CD8-positive, alpha-beta memory T cell (primary cell): ENCODE measurements at regions not wholly inside any gene's neighbourhood (a gene's known extent, or its start where the extent isn't known, plus 50 kb on each side); places are given as distances from the start of the nearest gene placed in this dataset.
A peak's percentile ranks its signal among the peaks of the same experiment; 100 is the strongest.

Source experiments
- CTCF ChIA-PET: fragments of 350-600 bp; sonication (Branson Sonifier 250); formaldehyde crosslinking; loops from one replicate; lab custom pipeline; 2021; ENCODE audit warnings: antibody characterized with exemption; lab: Charles Lee
- POLR2A ChIA-PET: fragments of 350-600 bp; sonication (Branson Sonifier 250); formaldehyde crosslinking; loops from one replicate; lab custom pipeline; 2021; ENCODE audit warnings: antibody characterized with exemption; lab: Charles Lee
- DNase-seq, 5 donors: peaks; one replicate each; pipeline versions ENCODE4 v3.0.0 to v3.0.0-alpha.2; 2020 to 2022; ENCODE audit warnings: mixed read lengths in 1 of 5
- H3K27ac ChIP-seq: one replicate; pipeline ENCODE4 v1.7.0; 2013; ENCODE audit warnings: low read depth, mild to moderate bottlenecking, low read length, moderate library complexity
- H3K27me3 ChIP-seq: 2 replicates; pipeline ENCODE4 v1.7.0; 2013; ENCODE audit warnings: low read length, mild to moderate bottlenecking; ENCODE audit not compliant: insufficient read depth, poor library complexity, severe bottlenecking
- H3K36me3 ChIP-seq: 2 replicates; pipeline ENCODE4 v1.7.0; 2013; ENCODE audit warnings: mild to moderate bottlenecking, low read length, moderate library complexity; ENCODE audit not compliant: insufficient read depth
- H3K4me1 ChIP-seq: 2 replicates; pipeline ENCODE4 v1.7.0; 2013; ENCODE audit warnings: mild to moderate bottlenecking, low read length, moderate library complexity; ENCODE audit not compliant: insufficient read depth
- H3K4me3 ChIP-seq: 2 replicates; pipeline ENCODE4 v1.7.0; 2013; ENCODE audit warnings: mild to moderate bottlenecking, low read length
- H3K9me3 ChIP-seq: 2 replicates; pipeline ENCODE4 v1.7.0; 2013; ENCODE audit warnings: mild to moderate bottlenecking, low read length
- H3K27ac Mint-ChIP-seq, 8 donors: one replicate each; pipeline ENCODE4 v1.8.0; 2020 to 2021; ENCODE audit warnings: mixed read lengths in 8 of 8, mild to moderate bottlenecking in 6 of 8, inconsistent platforms in 3 of 8, moderate library complexity in 3 of 8
- H3K27me3 Mint-ChIP-seq, 2 donors: one replicate each; pipeline ENCODE4 v1.8.0; 2020 to 2021; ENCODE audit warnings: mixed read lengths in 2 of 2, mild to moderate bottlenecking in 1 of 2, moderate library complexity in 1 of 2
- H3K36me3 Mint-ChIP-seq, 3 donors: one replicate each; pipeline ENCODE4 v1.8.0; 2020 to 2021; ENCODE audit warnings: mixed read lengths in 3 of 3, inconsistent platforms in 1 of 3, mild to moderate bottlenecking in 1 of 3
- H3K4me1 Mint-ChIP-seq, 3 donors: one replicate each; pipeline ENCODE4 v1.8.0; 2020 to 2021; ENCODE audit warnings: mixed read lengths in 3 of 3, inconsistent platforms in 1 of 3, mild to moderate bottlenecking in 1 of 3
- H3K4me3 Mint-ChIP-seq, 7 donors: one replicate each; pipeline ENCODE4 v1.8.0; 2020 to 2021; ENCODE audit warnings: mixed read lengths in 7 of 7, mild to moderate bottlenecking in 6 of 7, moderate library complexity in 4 of 7, inconsistent platforms in 2 of 7
- H3K9me3 Mint-ChIP-seq, 5 donors: one replicate each; pipeline ENCODE4 v1.8.0; 2020 to 2022; ENCODE audit warnings: mixed read lengths in 5 of 5, mild to moderate bottlenecking in 3 of 5, moderate library complexity in 2 of 5, inconsistent platforms in 1 of 5

DNA sequence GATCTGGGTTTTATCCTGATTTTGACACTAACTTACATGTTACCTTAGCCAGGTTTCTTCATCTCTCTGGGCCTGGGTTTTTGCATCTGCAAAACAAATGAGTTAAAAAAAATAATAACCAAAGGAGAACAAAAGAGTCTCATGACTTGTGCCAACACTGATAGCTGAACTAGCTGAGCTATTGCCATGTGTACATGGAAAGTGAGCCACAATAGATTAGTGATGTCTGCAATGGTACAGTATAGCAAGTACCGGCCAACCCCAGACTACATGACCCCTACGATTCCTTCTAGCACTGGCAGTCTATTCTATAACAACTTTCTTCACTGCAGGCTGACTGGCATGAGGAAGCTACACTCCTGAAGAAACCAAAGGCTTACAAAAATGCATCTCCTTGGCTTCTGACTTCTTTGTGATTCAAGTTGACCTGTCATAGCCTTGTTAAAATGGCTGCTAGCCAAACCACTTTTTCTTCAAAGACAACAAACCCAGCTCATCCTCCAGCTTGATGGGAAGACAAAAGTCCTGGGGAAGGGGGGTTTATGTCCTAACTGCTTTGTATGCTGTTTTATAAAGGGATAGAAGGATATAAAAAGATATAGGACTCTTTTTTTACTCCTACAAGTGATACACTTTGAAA lies 123.7 kb downstream of the DAD1 start:
- Histone ChIP-seq H3K27ac (no peak overlapping the region), H3K9me3 (no peaks in the 10 kb centered on the region), H3K36me3 (no peaks in the 10 kb centered on the region), H3K27me3 (no peaks in the 10 kb centered on the region), H3K4me3 (no peak overlapping the region), H3K4me1 (no peaks in the 10 kb centered on the region)
- no peaks in the 10 kb centered on the region for H3K9me3 Mint-ChIP-seq
- no peak overlapping the region for H3K27ac Mint-ChIP-seq
- ChIA-PET POLR2A (no interaction called here), CTCF (no interaction called here)
- H3K4me3 Mint-ChIP-seq: no peak overlapping the region
- DNase-seq: no peak
- H3K36me3 Mint-ChIP-seq: no peaks in the 10 kb centered on the region
- no peaks in the 10 kb centered on the region for H3K27me3 Mint-ChIP-seq
- no peaks in the 10 kb centered on the region for H3K4me1 Mint-ChIP-seq

DNA sequence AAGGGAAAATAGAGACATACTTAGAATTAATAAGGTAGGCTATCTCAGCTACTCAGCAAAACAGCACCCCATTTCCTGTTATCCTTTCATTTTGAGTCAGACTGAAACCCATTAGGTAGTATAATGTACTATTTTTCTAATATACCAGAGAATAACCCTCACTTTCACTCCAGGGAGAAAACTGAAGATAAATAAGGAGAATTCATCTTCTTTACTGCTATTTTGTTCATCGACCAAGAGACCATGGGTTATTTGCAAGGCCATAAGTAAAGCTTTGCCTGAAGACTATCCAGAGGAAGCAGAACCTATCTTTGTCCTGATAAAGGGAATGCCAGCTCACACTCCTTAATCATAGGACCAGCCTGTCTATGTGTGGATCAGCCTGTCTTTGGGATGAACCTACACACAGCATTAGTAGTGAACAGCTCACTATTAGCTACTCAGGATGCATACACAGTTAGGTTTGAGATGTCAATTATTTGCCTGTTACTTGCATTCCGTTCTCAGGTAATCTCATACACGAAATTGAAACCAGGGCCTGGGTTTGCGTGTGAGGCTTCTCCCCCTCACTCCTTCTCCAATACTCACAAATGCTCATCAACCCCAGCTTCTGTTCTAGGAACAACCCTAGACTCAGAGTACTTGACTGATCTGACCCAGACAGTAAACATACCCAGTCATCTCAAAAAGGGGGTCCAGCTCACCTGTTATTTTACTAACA lies 124.4 kb downstream of the DAD1 start:
- H3K36me3 ChIP-seq: no peaks in the 10 kb centered on the region
- Mint-ChIP-seq H3K27ac (peak overlapping the region in 1 of 8 donors; percentile 10), H3K4me3 (no peak overlapping the region), H3K4me1 (no peaks in the 10 kb centered on the region), H3K27me3 (no peaks in the 10 kb centered on the region), H3K36me3 (no peaks in the 10 kb centered on the region), H3K9me3 (no peaks in the 10 kb centered on the region)
- DNase-seq: no peak
- H3K27ac ChIP-seq: no peak overlapping the region
- H3K4me3 ChIP-seq: no peak overlapping the region
- ChIA-PET CTCF (no interaction called here), POLR2A (no interaction called here)
- H3K4me1 ChIP-seq: no peaks in the 10 kb centered on the region
- H3K9me3 ChIP-seq: no peaks in the 10 kb centered on the region
- H3K27me3 ChIP-seq: no peaks in the 10 kb centered on the region

DNA sequence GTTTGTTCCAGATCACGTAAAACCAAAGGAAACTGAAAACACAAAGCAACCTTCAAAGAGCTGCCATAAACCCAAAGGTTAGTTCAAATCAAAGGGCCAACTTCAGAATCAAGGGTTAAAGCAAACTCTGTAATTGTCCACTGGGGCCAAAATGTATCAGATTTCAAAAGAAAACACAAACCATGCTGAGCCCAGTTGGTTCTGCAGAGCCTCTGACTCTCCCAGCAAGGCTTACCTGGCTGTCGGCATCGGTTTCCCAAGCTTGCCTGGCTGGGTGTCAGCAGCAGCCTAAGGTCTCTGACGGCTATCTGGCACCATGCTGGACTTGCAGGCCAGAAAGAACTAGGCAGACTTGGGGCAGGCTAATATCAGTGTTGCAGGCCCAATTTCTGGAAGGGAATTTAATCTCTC lies 125.3 kb downstream of the DAD1 start:
- CTCF ChIA-PET: no interaction called here
- POLR2A ChIA-PET: no interaction called here
- no peaks in the 10 kb centered on the region for H3K4me1 Mint-ChIP-seq
- no peaks in the 10 kb centered on the region for H3K9me3 ChIP-seq
- no peak overlapping the region for H3K27ac ChIP-seq
- DNase-seq: no peak
- no peaks in the 10 kb centered on the region for H3K36me3 ChIP-seq
- no peaks in the 10 kb centered on the region for H3K27me3 Mint-ChIP-seq
- peak overlapping the region in 1 of 8 donors; percentile 75 for H3K27ac Mint-ChIP-seq
- no peak overlapping the region for H3K4me3 ChIP-seq
- no peak overlapping the region for H3K4me3 Mint-ChIP-seq
- no peaks in the 10 kb centered on the region for H3K27me3 ChIP-seq
- no peaks in the 10 kb centered on the region for H3K36me3 Mint-ChIP-seq
- no peaks in the 10 kb centered on the region for H3K9me3 Mint-ChIP-seq
- H3K4me1 ChIP-seq: no peaks in the 10 kb centered on the region

DNA sequence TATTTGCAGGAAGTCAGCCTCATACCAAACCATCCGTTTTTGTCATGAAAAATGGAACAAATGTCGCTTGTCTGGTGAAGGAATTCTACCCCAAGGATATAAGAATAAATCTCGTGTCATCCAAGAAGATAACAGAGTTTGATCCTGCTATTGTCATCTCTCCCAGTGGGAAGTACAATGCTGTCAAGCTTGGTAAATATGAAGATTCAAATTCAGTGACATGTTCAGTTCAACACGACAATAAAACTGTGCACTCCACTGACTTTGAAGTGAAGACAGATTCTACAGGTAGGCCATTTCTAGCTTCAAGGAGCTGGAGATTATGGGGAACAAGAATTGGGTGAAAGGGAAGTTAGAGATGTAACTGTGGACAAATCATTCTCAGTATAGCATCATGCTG lies 126.1 kb downstream of the DAD1 start:
- H3K27me3 ChIP-seq: no peaks in the 10 kb centered on the region
- POLR2A ChIA-PET: no interaction called here

DNA sequence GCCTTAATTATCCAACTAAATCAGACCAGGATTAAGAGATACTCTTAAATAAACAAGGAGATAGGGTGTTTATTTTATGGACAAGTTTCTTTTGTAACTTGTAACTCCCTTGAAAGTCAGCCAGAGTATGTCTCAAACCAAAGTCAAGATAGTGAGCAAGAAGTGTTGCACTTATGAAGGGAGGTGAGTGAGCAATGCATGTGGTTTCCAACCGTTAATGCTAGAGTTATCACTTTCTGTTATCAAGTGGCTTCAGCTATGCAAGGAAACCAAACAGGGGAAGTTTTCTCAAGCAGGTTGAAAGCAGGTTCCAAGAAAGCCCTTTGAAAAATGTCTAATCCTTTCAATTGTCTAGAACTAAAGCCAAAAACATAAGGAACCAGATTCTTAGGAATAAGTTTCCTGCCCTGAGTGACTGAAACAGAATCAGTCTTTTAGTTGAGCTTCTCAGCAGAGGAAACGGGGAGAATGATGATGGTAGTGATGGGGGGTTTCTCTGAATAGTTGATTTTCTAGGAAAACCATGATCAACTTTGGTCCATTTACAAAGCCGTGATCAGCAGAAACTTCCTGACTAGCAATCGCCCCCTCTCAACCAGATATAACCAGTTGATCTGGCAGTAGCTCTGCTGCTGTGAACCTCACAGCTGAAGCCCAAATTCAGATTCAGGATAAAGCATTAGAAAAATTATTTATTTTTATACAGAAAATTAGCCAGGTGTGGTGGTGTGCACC lies 128.4 kb downstream of the DAD1 start:
- POLR2A ChIA-PET: no interaction called here
- Histone ChIP-seq H3K4me1 (no peaks in the 10 kb centered on the region), H3K9me3 (no peaks in the 10 kb centered on the region), H3K36me3 (no peaks in the 10 kb centered on the region), H3K27ac (no peak overlapping the region), H3K4me3 (no peak overlapping the region), H3K27me3 (no peaks in the 10 kb centered on the region)
- H3K27ac Mint-ChIP-seq: no peak overlapping the region
- H3K9me3 Mint-ChIP-seq: no peaks in the 10 kb centered on the region
- H3K36me3 Mint-ChIP-seq: no peaks in the 10 kb centered on the region
- CTCF ChIA-PET: no interaction called here
- H3K4me3 Mint-ChIP-seq: no peak overlapping the region
- H3K4me1 Mint-ChIP-seq: no peaks in the 10 kb centered on the region
- DNase-seq: no peak
- H3K27me3 Mint-ChIP-seq: no peaks in the 10 kb centered on the region

More for the DNA sequence above, 126.1 kb downstream of the DAD1 start:
- Histone ChIP-seq H3K9me3 (no peaks in the 10 kb centered on the region), H3K36me3 (no peaks in the 10 kb centered on the region), H3K27ac (no peak overlapping the region), H3K4me1 (no peaks in the 10 kb centered on the region), H3K4me3 (no peak overlapping the region)
- CTCF ChIA-PET: no interaction called here
- Mint-ChIP-seq H3K4me3 (no peak overlapping the region), H3K27ac (no peak overlapping the region), H3K27me3 (no peaks in the 10 kb centered on the region), H3K36me3 (no peaks in the 10 kb centered on the region), H3K4me1 (no peaks in the 10 kb centered on the region), H3K9me3 (no peaks in the 10 kb centered on the region)
- DNase-seq: no peak

DNA sequence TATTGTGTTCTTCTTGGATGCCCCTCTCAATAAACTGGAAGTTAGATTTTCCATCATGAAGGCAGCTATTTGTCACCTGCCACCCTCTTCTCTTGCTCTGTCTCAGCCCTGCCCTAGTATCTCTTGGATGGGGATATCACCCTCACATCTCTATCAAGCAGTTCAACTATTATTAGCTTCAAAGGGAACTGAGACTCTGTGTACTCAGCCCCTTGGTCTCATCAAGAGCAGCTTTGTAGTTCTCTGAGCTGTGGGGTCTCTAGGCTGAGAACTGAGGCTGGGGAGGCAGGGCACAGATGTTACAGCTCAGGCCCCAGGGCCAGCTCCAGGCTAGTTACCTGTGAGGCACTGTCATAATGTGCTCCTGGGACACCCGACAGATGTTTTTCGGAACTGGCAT lies 130.3 kb downstream of the DAD1 start:
- H3K27me3 Mint-ChIP-seq: no peaks in the 10 kb centered on the region
- H3K4me1 Mint-ChIP-seq: no peaks in the 10 kb centered on the region
- no peaks in the 10 kb centered on the region for H3K36me3 Mint-ChIP-seq
- POLR2A ChIA-PET: no interaction called here
- CTCF ChIA-PET: no interaction called here
- Histone ChIP-seq H3K36me3 (no peaks in the 10 kb centered on the region), H3K4me1 (no peaks in the 10 kb centered on the region), H3K4me3 (no peak overlapping the region), H3K27ac (no peak overlapping the region), H3K9me3 (no peaks in the 10 kb centered on the region), H3K27me3 (no peaks in the 10 kb centered on the region)
- H3K27ac Mint-ChIP-seq: no peak overlapping the region
- H3K4me3 Mint-ChIP-seq: no peak overlapping the region
- no peaks in the 10 kb centered on the region for H3K9me3 Mint-ChIP-seq
- DNase-seq: no peak

DNA sequence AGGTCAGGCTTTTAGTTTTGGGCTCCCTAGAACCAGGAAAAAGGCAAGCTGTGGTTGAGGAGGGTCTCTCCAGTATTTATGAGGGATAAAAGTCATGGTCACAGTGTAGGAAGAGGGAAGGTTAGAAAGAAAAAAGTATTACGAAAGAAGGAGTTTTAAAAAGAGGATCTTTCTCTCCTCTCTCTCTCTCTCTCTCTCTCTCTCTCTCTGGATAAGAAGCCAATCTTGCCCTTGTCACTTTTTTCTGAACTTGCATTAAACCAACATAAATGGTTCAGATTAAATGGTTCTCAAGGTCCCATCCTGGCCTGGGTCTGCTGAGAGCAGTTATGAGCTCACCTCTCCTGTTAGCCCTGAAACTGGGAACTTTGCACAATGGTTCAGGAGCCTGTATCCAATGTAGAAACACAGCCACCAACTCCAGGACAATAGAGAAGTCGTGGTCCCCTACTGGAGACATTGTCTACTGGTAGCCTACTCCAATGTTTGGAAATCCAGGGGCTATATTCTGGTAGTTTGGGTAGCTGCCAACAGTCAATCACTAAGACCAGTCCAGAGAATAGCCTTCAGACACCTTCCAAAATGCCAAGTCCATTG lies 131.9 kb downstream of the DAD1 start:
- POLR2A ChIA-PET: no interaction called here
- Mint-ChIP-seq H3K27ac (no peak overlapping the region), H3K27me3 (no peaks in the 10 kb centered on the region), H3K36me3 (no peaks in the 10 kb centered on the region), H3K4me1 (no peaks in the 10 kb centered on the region), H3K4me3 (no peak overlapping the region), H3K9me3 (no peaks in the 10 kb centered on the region)
- Histone ChIP-seq H3K4me3 (no peak overlapping the region), H3K27me3 (no peaks in the 10 kb centered on the region), H3K4me1 (no peaks in the 10 kb centered on the region), H3K9me3 (no peaks in the 10 kb centered on the region), H3K36me3 (no peaks in the 10 kb centered on the region), H3K27ac (no peak overlapping the region)
- DNase-seq: no peak
- CTCF ChIA-PET: no interaction called here

DNA sequence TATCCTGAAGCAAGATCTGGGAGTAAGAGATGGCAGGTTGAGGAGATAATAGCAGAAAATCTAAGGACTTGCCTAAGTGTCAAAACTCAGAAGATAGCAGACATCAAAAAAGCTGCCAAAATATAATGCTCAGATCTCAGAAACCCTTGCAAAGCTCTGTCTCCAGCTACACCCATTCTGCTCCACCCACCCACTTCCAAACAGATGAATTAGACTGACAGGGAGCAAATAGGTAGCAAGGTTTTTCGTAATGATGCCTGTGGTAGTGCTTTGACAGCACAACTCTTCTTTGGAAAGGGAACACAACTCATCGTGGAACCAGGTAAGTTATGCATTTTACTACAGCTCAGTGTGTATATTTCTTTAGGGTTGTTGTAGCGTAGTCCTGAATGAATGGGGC lies 132.6 kb downstream of the DAD1 start:
- H3K27ac Mint-ChIP-seq: no peak overlapping the region
- no peaks in the 10 kb centered on the region for H3K27me3 Mint-ChIP-seq
- CTCF ChIA-PET: no interaction called here
- H3K4me3 ChIP-seq: no peak overlapping the region
- H3K27ac ChIP-seq: no peak overlapping the region
- POLR2A ChIA-PET: no interaction called here
- H3K36me3 Mint-ChIP-seq: no peaks in the 10 kb centered on the region
- no peaks in the 10 kb centered on the region for H3K36me3 ChIP-seq
- H3K9me3 Mint-ChIP-seq: no peaks in the 10 kb centered on the region
- H3K4me3 Mint-ChIP-seq: no peak overlapping the region
- no peak for DNase-seq
- no peaks in the 10 kb centered on the region for H3K27me3 ChIP-seq
- H3K4me1 Mint-ChIP-seq: no peaks in the 10 kb centered on the region
- no peaks in the 10 kb centered on the region for H3K4me1 ChIP-seq
- no peaks in the 10 kb centered on the region for H3K9me3 ChIP-seq
